CD4-positive, CD25-positive, alpha-beta regulatory T cell (primary cell): ENCODE measurements at regions not wholly inside any gene's neighbourhood (a gene's known extent, or its start where the extent isn't known, plus 50 kb on each side); places are given as distances from the start of the nearest gene placed in this dataset.

Source experiments
- ATAC-seq, 2 donors: fragments of 150-1000 bp; cut with Tn5 transposase; one replicate each; pipeline ENCODE4 v1.10.0; 2021; ENCODE audit warnings: low read depth in 2 of 2, moderate number of reproducible peaks in 2 of 2, moderate library complexity in 1 of 2
- DNase-seq, 3 donors: peaks; one replicate each; pipeline versions ENCODE4 v3.0.0 to v3.0.0-alpha.2; 2012 to 2022; ENCODE audit warnings: mixed read lengths in 1 of 3
- H3K27ac ChIP-seq: one replicate; pipeline ENCODE4 v1.7.0; 2013; ENCODE audit warnings: mild to moderate bottlenecking, low read length; ENCODE audit not compliant: insufficient read depth, poor library complexity, severe bottlenecking
- H3K27me3 ChIP-seq: one replicate; pipeline ENCODE4 v1.7.0; 2013; ENCODE audit warnings: low read length; ENCODE audit not compliant: control insufficient read depth, insufficient read depth
- H3K36me3 ChIP-seq: one replicate; pipeline ENCODE4 v1.7.0; 2013; ENCODE audit warnings: mild to moderate bottlenecking, low read length, moderate library complexity; ENCODE audit not compliant: control insufficient read depth, insufficient read depth
- H3K4me1 ChIP-seq: 2 replicates; pipeline ENCODE4 v1.7.0; 2013; ENCODE audit warnings: mild to moderate bottlenecking, low read length; ENCODE audit not compliant: insufficient read depth, control insufficient read depth, poor library complexity, severe bottlenecking
- H3K4me3 ChIP-seq: one replicate; pipeline ENCODE4 v1.7.0; 2013; ENCODE audit warnings: low read depth, mild to moderate bottlenecking, low read length, moderate library complexity
- H3K9me3 ChIP-seq, 2 experiments: 1 replicate in 1 of 2; 2 replicates in 1 of 2; pipeline ENCODE4 v1.7.0; 2013; ENCODE audit warnings: low read length in 2 of 2, mild to moderate bottlenecking in 1 of 2, moderate library complexity in 1 of 2; ENCODE audit not compliant: control insufficient read depth in 2 of 2
- H3K27ac Mint-ChIP-seq, 3 donors: one replicate each; pipeline ENCODE4 v1.8.0; 2020 to 2022; ENCODE audit warnings: mild to moderate bottlenecking in 3 of 3, mixed read lengths in 3 of 3, moderate library complexity in 2 of 3
- H3K27me3 Mint-ChIP-seq: one replicate; pipeline ENCODE4 v1.8.0; 2022; ENCODE audit warnings: mild to moderate bottlenecking, mixed read lengths
- H3K36me3 Mint-ChIP-seq: one replicate; pipeline ENCODE4 v1.8.0; 2020; ENCODE audit warnings: mixed read lengths
- H3K4me1 Mint-ChIP-seq, 4 donors: one replicate each; pipeline ENCODE4 v1.8.0; 2020 to 2022; ENCODE audit warnings: mixed read lengths in 4 of 4, mild to moderate bottlenecking in 1 of 4
- H3K4me3 Mint-ChIP-seq, 4 donors: one replicate each; pipeline ENCODE4 v1.8.0; 2020 to 2022; ENCODE audit warnings: mild to moderate bottlenecking in 4 of 4, mixed read lengths in 4 of 4, moderate library complexity in 3 of 4
- H3K9me3 Mint-ChIP-seq, 7 donors: one replicate each; pipeline ENCODE4 v1.8.0; 2020 to 2022; ENCODE audit warnings: mixed read lengths in 7 of 7, mild to moderate bottlenecking in 3 of 7, moderate library complexity in 2 of 7

GRCh38 chr9:90420768-90421513 is 221.7 kb downstream of the DIRAS2 start:
- no peak for ATAC-seq
- Histone ChIP-seq H3K9me3 (no peaks in the 10 kb centered on the region), H3K4me3 (no peak overlapping the region), H3K27ac (no peak overlapping the region), H3K4me1 (no peaks in the 10 kb centered on the region), H3K36me3 (no peaks in the 10 kb centered on the region), H3K27me3 (no peaks in the 10 kb centered on the region)
- no peaks in the 10 kb centered on the region for H3K27me3 Mint-ChIP-seq
- no peaks in the 10 kb centered on the region for H3K4me1 Mint-ChIP-seq
- H3K4me3 Mint-ChIP-seq: no peak overlapping the region
- DNase-seq: no peak
- H3K9me3 Mint-ChIP-seq: peaks cover 0 to 3% (median 0%) of the 10 kb centered on the region in 7 donors
- H3K36me3 Mint-ChIP-seq: no peaks in the 10 kb centered on the region
- no peak overlapping the region for H3K27ac Mint-ChIP-seq

GRCh38 chr9:90421786-90422185 is 220.8 kb downstream of the DIRAS2 start:
- Mint-ChIP-seq H3K4me1 (no peaks in the 10 kb centered on the region), H3K4me3 (no peak overlapping the region), H3K9me3 (peaks cover 0 to 3% (median 0%) of the 10 kb centered on the region in 7 donors), H3K27me3 (no peaks in the 10 kb centered on the region), H3K27ac (no peak overlapping the region), H3K36me3 (no peaks in the 10 kb centered on the region)
- Histone ChIP-seq H3K4me1 (no peaks in the 10 kb centered on the region), H3K27me3 (no peaks in the 10 kb centered on the region), H3K36me3 (no peaks in the 10 kb centered on the region), H3K9me3 (no peaks in the 10 kb centered on the region), H3K27ac (no peak overlapping the region), H3K4me3 (no peak overlapping the region)
- no peak for DNase-seq
- ATAC-seq: no peak

GRCh38 chr9:90423661-90424193 is 218.9 kb downstream of the DIRAS2 start:
- no peaks in the 10 kb centered on the region for H3K36me3 Mint-ChIP-seq
- ATAC-seq (no peak), DNase-seq (no peak)
- no peaks in the 10 kb centered on the region for H3K36me3 ChIP-seq
- H3K9me3 ChIP-seq: no peaks in the 10 kb centered on the region
- no peak overlapping the region for H3K27ac ChIP-seq
- H3K4me3 Mint-ChIP-seq: no peak overlapping the region
- peaks cover 0 to 3% (median 0%) of the 10 kb centered on the region in 7 donors for H3K9me3 Mint-ChIP-seq
- H3K4me1 ChIP-seq: no peaks in the 10 kb centered on the region
- H3K27me3 Mint-ChIP-seq: no peaks in the 10 kb centered on the region
- H3K27ac Mint-ChIP-seq: no peak overlapping the region
- H3K4me3 ChIP-seq: no peak overlapping the region
- no peaks in the 10 kb centered on the region for H3K27me3 ChIP-seq
- H3K4me1 Mint-ChIP-seq: no peaks in the 10 kb centered on the region

GRCh38 chr9:90428517-90428916 is 214.1 kb downstream of the DIRAS2 start:
- Mint-ChIP-seq H3K4me3 (no peak overlapping the region), H3K36me3 (no peaks in the 10 kb centered on the region), H3K4me1 (no peaks in the 10 kb centered on the region), H3K27me3 (no peaks in the 10 kb centered on the region), H3K9me3 (peaks cover 0 to 3% (median 0%) of the 10 kb centered on the region in 7 donors), H3K27ac (no peak overlapping the region)
- ATAC-seq (no peak), DNase-seq (no peak)
- Histone ChIP-seq H3K4me1 (no peaks in the 10 kb centered on the region), H3K27ac (no peak overlapping the region), H3K36me3 (no peaks in the 10 kb centered on the region), H3K27me3 (peaks cover 3% of the 10 kb centered on the region), H3K4me3 (no peak overlapping the region), H3K9me3 (no peaks in the 10 kb centered on the region)

GRCh38 chr9:90432951-90433350 is 209.7 kb downstream of the DIRAS2 start:
- no peaks in the 10 kb centered on the region for H3K4me1 Mint-ChIP-seq
- Histone ChIP-seq H3K4me1 (no peaks in the 10 kb centered on the region), H3K36me3 (no peaks in the 10 kb centered on the region), H3K9me3 (no peaks in the 10 kb centered on the region), H3K27me3 (peaks cover 7% of the 10 kb centered on the region), H3K4me3 (no peak overlapping the region), H3K27ac (no peak overlapping the region)
- no peak for ATAC-seq
- H3K27me3 Mint-ChIP-seq: peaks cover 6% of the 10 kb centered on the region
- H3K9me3 Mint-ChIP-seq: no peaks in the 10 kb centered on the region
- no peak for DNase-seq
- no peak overlapping the region for H3K27ac Mint-ChIP-seq
- H3K4me3 Mint-ChIP-seq: no peak overlapping the region
- no peaks in the 10 kb centered on the region for H3K36me3 Mint-ChIP-seq

GRCh38 chr9:90433398-90433941 is 209.2 kb downstream of the DIRAS2 start:
- ATAC-seq (no peak), DNase-seq (no peak)
- Mint-ChIP-seq H3K4me3 (no peak overlapping the region), H3K9me3 (peaks cover 0 to 2% (median 0%) of the 10 kb centered on the region in 7 donors), H3K27me3 (peaks cover 6% of the 10 kb centered on the region), H3K36me3 (no peaks in the 10 kb centered on the region), H3K27ac (no peak overlapping the region), H3K4me1 (no peaks in the 10 kb centered on the region)
- Histone ChIP-seq H3K36me3 (no peaks in the 10 kb centered on the region), H3K27ac (no peak overlapping the region), H3K9me3 (no peaks in the 10 kb centered on the region), H3K4me3 (no peak overlapping the region), H3K4me1 (no peaks in the 10 kb centered on the region), H3K27me3 (peaks cover 7% of the 10 kb centered on the region)

- no peaks in the 10 kb centered on the region for H3K36me3 Mint-ChIP-seq
- H3K27ac ChIP-seq: no peak overlapping the region
- no peaks in the 10 kb centered on the region for H3K4me1 ChIP-seq
- no peaks in the 10 kb centered on the region for H3K27me3 ChIP-seq
- no peaks in the 10 kb centered on the region for H3K9me3 ChIP-seq
- ATAC-seq (no peak), DNase-seq (no peak)
- H3K36me3 ChIP-seq: no peaks in the 10 kb centered on the region
- H3K4me3 ChIP-seq: no peak overlapping the region
- peaks cover 0 to 9% (median 0%) of the 10 kb centered on the region in 7 donors for H3K9me3 Mint-ChIP-seq
- no peaks in the 10 kb centered on the region for H3K27me3 Mint-ChIP-seq
- no peaks in the 10 kb centered on the region for H3K4me1 Mint-ChIP-seq
- H3K27ac Mint-ChIP-seq: no peak overlapping the region
- no peak overlapping the region for H3K4me3 Mint-ChIP-seq
These were observed 200.8 kb downstream of the DIRAS2 start for GRCh38 chr9:90441814-90442213.

GRCh38 chr9:90442723-90443122 is 199.9 kb downstream of the DIRAS2 start:
- no peaks in the 10 kb centered on the region for H3K36me3 Mint-ChIP-seq
- peak overlapping the region in 1 of 4 donors; percentile 34 for H3K4me3 Mint-ChIP-seq
- Histone ChIP-seq H3K4me1 (no peaks in the 10 kb centered on the region), H3K4me3 (no peak overlapping the region), H3K9me3 (no peaks in the 10 kb centered on the region), H3K36me3 (no peaks in the 10 kb centered on the region), H3K27me3 (no peaks in the 10 kb centered on the region), H3K27ac (no peak overlapping the region)
- no peaks in the 10 kb centered on the region for H3K4me1 Mint-ChIP-seq
- DNase-seq: no peak
- peaks cover 0 to 9% (median 0%) of the 10 kb centered on the region in 7 donors for H3K9me3 Mint-ChIP-seq
- no peak for ATAC-seq
- no peaks in the 10 kb centered on the region for H3K27me3 Mint-ChIP-seq
- no peak overlapping the region for H3K27ac Mint-ChIP-seq
